ENCODE measurements at regions not wholly inside any gene's neighbourhood (a gene's known extent, or its start where the extent isn't known, plus 50 kb on each side); places are given as distances from the start of the nearest gene placed in this dataset.

GRCh38 chr20:12729326-12729725 is 279.4 kb upstream of the SPTLC3 start:
- no peak overlapping the region for H3K27ac ChIP-seq (ENCODE audit: low read depth in 1 of 2, low read length in 2 of 2)
- no peak overlapping the region for H3K27ac Mint-ChIP-seq
- H3K27me3 ChIP-seq (ENCODE audit: control insufficient read depth in 2 of 2, insufficient read depth in 2 of 2, low read length in 2 of 2) = no peaks in the 10 kb centered on the region
- no peak for TF ChIP-seq CTCF (IDR thresholded peaks at IDR 0.05)
- no peak overlapping the region for H3K4me3 Mint-ChIP-seq
- no peak overlapping the region for H2AFZ ChIP-seq (ENCODE audit: insufficient read depth, low read depth, low read length, poor library complexity, severe bottlenecking)
- intact Hi-C loops (cut with micrococcal nuclease) = no loop called here
- no peak overlapping the region for H3K4me2 ChIP-seq (replicated peaks; ENCODE audit: extremely low read depth, low read length, poor library complexity, severe bottlenecking)
- H3K4me1 ChIP-seq (ENCODE audit: control insufficient read depth in 1 of 2, insufficient read depth in 2 of 2, low read length in 2 of 2) = no peaks in the 10 kb centered on the region
- H3K36me3 Mint-ChIP-seq = no peaks in the 10 kb centered on the region
- H3K79me2 ChIP-seq (ENCODE audit: insufficient read depth, low read length) = no peaks in the 10 kb centered on the region
- peaks cover 0 to 4% (median 0%) of the 10 kb centered on the region in 7 donors for H3K9me3 Mint-ChIP-seq
- H3K4me3 ChIP-seq (replicated peaks in 1 of 3; ENCODE audit: low read depth in 2 of 3, low read length in 3 of 3) = no peak overlapping the region
- H3K27me3 Mint-ChIP-seq (ENCODE audit: low read depth in 3 of 3) = peaks cover 0 to 2% (median 0%) of the 10 kb centered on the region in 3 donors
- H3K4me1 Mint-ChIP-seq = no peaks in the 10 kb centered on the region
- H3K9ac ChIP-seq (ENCODE audit: insufficient read depth, low read length, poor library complexity, severe bottlenecking) = no peak overlapping the region
- no peaks in the 10 kb centered on the region for H3K9me3 ChIP-seq (replicated peaks in 1 of 2; ENCODE audit: control insufficient read depth in 1 of 2, insufficient read depth in 1 of 2, low read length in 2 of 2)
- no peaks in the 10 kb centered on the region for H3K36me3 ChIP-seq (replicated peaks in 1 of 2; ENCODE audit: control insufficient read depth in 1 of 2, insufficient read depth in 2 of 2, low read length in 2 of 2)
- no peaks in the 10 kb centered on the region for H4K20me1 ChIP-seq (ENCODE audit: insufficient read depth, low read length)
- no peak for DNase-seq

DNA sequence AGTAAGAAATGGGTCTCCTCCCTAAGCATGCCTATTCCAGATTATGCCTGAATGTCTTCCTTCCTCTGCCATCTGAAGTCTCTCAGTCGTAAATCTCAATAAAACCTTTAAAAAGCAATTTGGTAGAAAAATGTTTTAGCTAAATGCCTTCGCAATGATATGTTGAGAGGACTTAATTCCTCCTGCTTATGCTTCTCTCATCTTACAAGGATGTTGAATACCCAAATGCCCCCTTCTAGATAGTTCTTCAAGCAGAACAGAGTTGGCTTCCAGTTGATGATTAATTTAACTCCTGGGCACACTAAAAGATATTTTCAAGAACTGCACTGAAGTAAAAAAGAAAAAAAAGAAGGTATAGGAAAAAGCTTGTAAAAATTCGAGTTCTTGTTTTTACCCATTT is 275.0 kb upstream of the SPTLC3 start:
- Histone ChIP-seq H3K27ac (ENCODE audit: low read depth in 1 of 2, low read length in 2 of 2) (no peak overlapping the region), H2AFZ (ENCODE audit: insufficient read depth, low read depth, low read length, poor library complexity, severe bottlenecking) (no peak overlapping the region), H3K4me2 (replicated peaks; ENCODE audit: extremely low read depth, low read length, poor library complexity, severe bottlenecking) (no peak overlapping the region), H4K20me1 (ENCODE audit: insufficient read depth, low read length) (no peaks in the 10 kb centered on the region), H3K4me3 (replicated peaks in 1 of 3; ENCODE audit: low read depth in 2 of 3, low read length in 3 of 3) (no peak overlapping the region), H3K79me2 (ENCODE audit: insufficient read depth, low read length) (no peaks in the 10 kb centered on the region), H3K9me3 (replicated peaks in 1 of 2; ENCODE audit: control insufficient read depth in 1 of 2, insufficient read depth in 1 of 2, low read length in 2 of 2) (no peaks in the 10 kb centered on the region), H3K27me3 (ENCODE audit: control insufficient read depth in 2 of 2, insufficient read depth in 2 of 2, low read length in 2 of 2) (no peaks in the 10 kb centered on the region), H3K36me3 (replicated peaks in 1 of 2; ENCODE audit: control insufficient read depth in 1 of 2, insufficient read depth in 2 of 2, low read length in 2 of 2) (no peaks in the 10 kb centered on the region), H3K4me1 (ENCODE audit: control insufficient read depth in 1 of 2, insufficient read depth in 2 of 2, low read length in 2 of 2) (no peaks in the 10 kb centered on the region), H3K9ac (ENCODE audit: insufficient read depth, low read length, poor library complexity, severe bottlenecking) (no peak overlapping the region)
- Mint-ChIP-seq H3K4me1 (no peaks in the 10 kb centered on the region), H3K9me3 (peaks cover 0 to 10% (median 3%) of the 10 kb centered on the region in 7 donors), H3K4me3 (no peak overlapping the region), H3K27me3 (ENCODE audit: low read depth in 3 of 3) (no peaks in the 10 kb centered on the region), H3K27ac (no peak overlapping the region), H3K36me3 (no peaks in the 10 kb centered on the region)
- WGBS (ENCODE audit: insufficient coverage) = no CpG with 5 or more reads among the region's 3 CpGs
- DNase-seq = no peak
- no peak for TF ChIP-seq CTCF (IDR thresholded peaks at IDR 0.05)
- intact Hi-C loops (cut with micrococcal nuclease) = no loop called here

Measured in CD14-positive monocyte (primary cell).